ENCODE measurements at regions not wholly inside any gene's neighbourhood (a gene's known extent, or its start where the extent isn't known, plus 50 kb on each side); places are given as distances from the start of the nearest gene placed in this dataset.

DNA sequence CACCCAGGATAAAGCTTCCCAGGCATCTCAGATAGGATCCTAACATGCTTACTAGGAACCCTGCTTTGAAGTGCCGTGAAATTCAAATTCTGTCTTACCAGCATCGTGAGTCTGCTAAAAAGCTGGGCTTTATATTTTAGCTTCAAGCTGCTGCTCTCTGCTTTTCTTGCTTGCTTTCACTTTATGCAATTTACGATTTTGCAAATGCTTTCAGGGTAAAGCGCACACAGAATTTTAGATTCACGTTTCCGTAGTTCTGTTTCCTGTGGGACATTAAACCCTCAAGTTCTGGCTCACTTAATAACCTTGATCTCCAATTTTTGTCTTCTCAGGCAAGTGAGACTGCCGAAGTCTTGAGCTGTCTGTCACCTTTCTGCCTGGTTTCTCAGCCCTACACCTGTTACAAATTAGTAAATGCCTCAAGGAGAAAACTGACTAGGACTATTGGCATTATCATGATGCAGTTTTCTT, 170.5 kb upstream of the TGFBR2 start:
- TF ChIP-seq, protein P1, sequence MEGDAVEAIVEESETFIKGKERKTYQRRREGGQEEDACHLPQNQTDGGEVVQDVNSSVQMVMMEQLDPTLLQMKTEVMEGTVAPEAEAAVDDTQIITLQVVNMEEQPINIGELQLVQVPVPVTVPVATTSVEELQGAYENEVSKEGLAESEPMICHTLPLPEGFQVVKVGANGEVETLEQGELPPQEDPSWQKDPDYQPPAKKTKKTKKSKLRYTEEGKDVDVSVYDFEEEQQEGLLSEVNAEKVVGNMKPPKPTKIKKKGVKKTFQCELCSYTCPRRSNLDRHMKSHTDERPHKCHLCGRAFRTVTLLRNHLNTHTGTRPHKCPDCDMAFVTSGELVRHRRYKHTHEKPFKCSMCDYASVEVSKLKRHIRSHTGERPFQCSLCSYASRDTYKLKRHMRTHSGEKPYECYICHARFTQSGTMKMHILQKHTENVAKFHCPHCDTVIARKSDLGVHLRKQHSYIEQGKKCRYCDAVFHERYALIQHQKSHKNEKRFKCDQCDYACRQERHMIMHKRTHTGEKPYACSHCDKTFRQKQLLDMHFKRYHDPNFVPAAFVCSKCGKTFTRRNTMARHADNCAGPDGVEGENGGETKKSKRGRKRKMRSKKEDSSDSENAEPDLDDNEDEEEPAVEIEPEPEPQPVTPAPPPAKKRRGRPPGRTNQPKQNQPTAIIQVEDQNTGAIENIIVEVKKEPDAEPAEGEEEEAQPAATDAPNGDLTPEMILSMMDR (IDR thresholded peaks at IDR 0.05): no peak
- TF ChIP-seq TCF7L2 (IDR thresholded peaks at IDR 0.05; ENCODE audit: low read depth, low read length): no peak
- TF ChIP-seq SIN3A (IDR thresholded peaks at IDR 0.05; ENCODE audit: borderline replicate concordance, insufficient read depth, low read depth, low read length): no peak

Data from Panc1 (cell line).